GM19395 (cell line): ENCODE measurements at regions not wholly inside any gene's neighbourhood (a gene's known extent, or its start where the extent isn't known, plus 50 kb on each side); places are given as distances from the start of the nearest gene placed in this dataset.
"Not testable (repeated sequence)": the region's sequence is repeated elsewhere in the genome, so short reads cannot be mapped to it uniquely, and the experiment has no call there.

Source experiments
- ATAC-seq: cut with Tn5 transposase; IDR thresholded peaks from one replicate; pipeline ENCODE4 v1.9.1; 2021; ENCODE audit warnings: mild to moderate bottlenecking, moderate library complexity; ENCODE audit not compliant: unreplicated experiment

DNA sequence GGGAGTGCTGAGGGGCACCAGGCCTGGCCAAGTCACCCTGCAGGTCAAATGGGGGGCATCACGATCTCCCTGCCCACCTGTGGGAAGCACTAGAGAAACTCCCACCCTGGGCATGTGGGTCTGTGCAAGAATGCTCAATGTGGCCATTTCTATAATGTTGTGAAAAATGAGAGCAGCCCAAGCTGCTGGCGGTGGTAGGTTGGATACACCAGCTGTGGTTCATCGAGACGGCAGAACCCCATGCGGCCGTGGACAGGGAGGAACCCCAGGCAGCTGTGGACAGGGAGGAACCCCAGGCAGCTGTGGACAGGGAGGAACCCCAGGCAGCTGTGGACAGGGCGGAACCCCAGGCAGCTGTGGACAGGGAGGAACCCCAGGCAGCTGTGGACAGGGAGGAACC lies 129.1 kb downstream of the BRD1 start:
- not testable (repeated sequence) for ATAC-seq

DNA sequence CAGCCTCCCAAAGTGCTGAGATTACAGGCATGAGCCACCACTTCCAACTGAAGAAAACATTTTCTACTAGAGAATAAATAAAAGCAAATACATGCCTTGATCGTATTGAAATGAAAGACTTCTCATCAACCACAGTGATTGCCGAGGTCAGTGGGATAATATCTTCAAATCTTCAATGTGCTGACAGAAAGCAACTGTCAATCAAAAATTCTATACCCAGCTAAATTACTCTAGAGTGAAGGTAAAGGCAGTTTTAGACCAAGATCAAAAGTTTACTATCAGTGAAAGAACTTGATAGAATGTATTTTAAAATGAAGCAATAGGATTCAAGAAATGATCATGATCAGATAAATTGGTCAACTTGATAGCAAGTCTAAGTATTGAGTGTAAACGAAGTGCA lies 130.6 kb downstream of the BRD1 start:
- no peak for ATAC-seq

DNA sequence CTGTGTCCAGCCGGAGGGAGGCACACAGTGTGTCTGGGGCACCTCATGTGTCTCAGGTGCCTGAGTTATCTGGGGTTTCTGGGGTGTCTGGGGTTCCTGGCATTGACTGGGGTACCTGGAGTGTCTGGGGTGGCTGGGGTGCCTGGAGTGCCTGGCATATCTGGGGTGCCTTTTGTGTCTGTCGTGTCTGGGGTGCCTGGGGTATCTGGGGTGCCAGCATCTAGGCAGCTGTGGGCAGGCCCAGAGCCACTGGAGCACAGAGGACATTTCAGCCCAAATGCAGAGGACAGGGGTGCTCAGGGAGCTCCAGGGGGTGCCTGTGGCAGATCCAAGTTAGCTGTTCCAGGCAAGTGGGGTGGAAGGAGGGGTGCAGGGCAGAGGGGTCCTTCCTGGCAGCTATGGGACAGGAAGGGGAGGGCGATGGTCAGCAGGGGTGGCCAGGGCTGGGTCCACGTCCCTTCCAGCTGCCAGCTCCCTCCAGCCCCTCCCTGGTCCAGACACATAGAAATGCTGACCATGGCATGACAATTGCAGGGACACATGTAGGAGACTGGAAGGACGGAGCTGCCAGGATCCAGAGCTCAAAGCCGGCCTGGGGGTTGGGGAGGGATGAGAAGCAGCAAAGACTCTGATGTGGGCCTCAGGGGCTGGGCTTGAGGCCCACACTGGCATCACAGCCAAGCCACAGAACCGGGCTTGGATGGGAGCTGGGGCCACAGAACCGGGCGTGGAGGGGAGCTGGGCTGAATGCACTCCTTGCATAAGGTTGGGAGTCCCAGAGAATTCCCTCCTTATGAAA lies 133.0 kb downstream of the BRD1 start:
- no peak for ATAC-seq

DNA sequence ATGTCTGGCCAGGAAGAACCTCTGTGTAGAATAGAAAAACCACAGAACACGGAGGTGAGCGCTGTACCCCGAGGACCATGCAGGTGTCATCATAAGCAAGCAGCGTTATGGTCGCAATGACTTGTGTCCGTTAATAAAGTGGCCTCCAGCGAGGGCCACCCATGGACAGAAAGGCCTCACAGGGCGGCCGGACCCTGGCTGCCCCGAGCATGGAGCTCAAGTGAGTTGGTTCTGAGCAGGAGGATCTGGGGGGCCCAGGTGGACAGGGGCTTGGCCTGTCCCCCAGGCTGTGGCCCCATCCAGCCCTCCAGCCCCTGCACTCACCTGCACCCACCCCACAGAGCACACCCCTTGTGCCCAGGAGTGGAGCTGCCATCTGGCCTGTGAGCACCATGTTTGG lies 133.8 kb downstream of the BRD1 start:
- no peak for ATAC-seq

DNA sequence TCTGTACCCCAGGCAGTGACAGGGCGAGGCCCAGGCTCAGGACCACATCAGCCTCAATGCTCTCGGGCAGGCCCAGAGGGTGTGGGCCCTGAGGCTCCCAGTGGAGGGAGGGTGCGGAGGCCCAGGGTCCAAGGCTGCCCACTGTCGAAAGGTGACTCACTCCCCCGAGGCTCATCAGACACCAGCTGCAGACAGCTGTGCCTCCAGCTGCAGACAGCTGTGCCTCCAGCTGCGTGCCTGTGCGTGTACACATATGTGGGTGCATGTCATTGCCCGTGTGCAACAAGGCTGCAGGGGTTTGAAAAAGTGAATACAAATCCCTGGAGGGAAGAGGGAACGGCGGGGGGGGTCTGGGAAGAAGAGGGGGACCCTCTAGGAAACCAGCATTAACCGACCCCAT lies 134.3 kb downstream of the BRD1 start:
- no peak for ATAC-seq

DNA sequence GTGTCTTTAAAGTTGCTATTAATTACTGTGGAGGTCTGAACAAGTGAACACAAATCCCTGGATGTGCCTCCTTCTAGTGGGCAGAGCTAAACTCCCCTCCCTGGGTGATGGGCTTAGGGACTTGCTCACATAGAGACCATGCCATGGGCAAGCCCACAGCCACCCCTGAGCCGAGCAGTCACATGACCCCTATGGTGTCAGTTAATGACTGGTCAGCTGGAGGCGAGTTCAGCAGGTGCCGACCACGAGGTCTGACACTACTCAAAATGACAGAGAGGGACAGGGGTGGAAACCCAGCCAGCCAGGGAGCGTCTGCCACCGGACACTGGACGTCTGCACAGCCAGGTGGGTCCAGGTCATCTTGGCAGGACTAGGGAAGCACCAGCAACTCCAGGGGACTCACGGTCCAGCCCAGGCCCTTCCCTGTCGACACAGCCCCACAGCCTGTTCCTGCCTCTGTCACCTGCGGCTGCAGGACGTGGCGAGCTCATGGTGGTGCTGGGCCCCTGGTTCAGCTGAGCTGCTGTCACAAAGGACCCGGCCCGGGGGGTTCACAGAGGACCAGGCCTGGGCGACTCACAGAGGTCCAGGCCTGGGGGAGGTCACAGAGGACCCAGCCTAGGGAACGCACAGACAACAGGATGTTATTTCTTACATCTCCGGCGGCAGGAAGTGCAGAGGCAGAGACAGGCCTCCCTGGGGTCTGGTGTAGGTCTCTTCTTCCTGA lies 135.0 kb downstream of the BRD1 start:
- ATAC-seq = no peak

DNA sequence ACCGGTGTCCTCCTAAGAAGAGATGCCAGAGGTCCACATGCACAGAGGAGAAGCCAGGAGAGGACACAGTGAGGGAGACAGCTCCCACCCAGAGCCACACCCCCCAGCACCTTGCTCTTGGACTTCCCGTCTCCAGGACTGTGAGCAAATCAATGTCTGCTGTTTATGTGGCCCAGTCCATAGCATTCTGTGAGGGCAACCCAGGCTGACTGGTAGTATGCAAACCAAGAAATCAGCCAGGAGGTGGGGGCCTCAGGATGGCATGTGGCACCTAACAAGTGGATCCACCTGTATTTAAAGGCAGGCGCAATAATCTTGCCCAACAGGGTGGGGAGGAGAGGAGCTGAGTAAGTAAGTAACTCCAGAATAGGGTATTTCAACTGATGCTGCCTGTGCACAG lies 136.4 kb downstream of the BRD1 start:
- ATAC-seq = no peak

DNA sequence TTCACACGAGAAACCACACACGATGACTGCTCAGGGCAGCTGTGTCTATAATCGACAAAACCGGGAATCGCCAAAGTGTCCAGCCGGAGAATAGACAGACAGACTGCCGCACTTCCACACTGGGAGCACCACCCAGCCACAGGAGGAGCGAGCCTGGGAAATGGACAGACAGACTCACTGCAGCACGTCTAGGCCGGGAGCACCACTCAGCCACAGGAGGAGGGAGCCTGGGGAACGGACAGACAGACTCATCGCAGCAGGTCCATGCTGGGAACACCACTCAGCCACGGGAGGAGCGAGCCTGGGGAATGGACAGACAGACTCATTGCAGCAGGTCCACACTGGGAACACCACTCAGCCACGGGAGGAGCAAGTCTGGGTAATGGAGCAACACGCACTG lies 137.2 kb downstream of the BRD1 start:
- no peak for ATAC-seq

DNA sequence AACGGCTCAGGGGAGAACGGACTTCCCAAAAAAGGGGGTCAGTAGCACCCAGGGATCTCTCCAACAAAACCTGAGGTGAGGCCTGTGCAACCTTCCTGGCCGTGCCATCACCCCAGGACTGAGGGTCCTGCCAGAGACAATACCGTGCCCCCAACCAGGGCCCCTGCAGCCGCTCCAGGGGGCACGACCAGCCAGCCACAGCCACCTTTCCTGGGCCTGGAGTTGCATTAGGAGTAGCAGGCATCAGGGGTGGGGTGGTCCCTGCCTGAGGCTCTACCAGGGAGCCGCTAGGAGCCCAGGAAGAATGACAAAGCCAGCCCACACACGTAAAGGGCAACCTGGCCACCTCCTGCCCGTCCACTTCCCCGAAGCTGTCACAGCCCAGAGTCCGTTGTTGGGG lies 137.8 kb downstream of the BRD1 start:
- no peak for ATAC-seq

DNA sequence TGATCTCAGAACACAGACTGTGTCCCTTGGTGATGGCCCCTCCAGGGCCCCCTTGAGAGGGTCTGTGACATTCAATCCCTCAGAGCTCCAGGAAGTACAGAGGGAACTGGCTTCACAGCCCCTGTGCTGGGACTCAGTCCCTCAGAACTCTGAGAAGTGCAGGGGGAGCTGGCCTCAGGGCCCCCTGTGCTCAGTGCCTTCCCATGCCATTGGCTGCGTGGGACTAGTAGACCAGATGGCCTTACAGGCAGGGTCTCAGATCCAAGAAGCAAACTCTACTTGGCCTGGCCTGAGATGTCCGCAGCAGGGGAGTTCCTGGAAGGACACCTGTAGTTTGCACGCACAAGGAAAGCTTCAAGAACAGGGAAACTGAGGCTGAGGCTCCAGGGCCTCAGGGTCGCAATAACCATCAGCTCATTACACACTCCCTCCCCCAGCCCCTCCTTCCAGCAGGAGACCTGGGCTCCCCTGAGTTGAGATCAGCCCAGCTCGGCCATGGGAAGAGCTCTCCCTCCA lies 138.4 kb downstream of the BRD1 start:
- ATAC-seq = no peak

DNA sequence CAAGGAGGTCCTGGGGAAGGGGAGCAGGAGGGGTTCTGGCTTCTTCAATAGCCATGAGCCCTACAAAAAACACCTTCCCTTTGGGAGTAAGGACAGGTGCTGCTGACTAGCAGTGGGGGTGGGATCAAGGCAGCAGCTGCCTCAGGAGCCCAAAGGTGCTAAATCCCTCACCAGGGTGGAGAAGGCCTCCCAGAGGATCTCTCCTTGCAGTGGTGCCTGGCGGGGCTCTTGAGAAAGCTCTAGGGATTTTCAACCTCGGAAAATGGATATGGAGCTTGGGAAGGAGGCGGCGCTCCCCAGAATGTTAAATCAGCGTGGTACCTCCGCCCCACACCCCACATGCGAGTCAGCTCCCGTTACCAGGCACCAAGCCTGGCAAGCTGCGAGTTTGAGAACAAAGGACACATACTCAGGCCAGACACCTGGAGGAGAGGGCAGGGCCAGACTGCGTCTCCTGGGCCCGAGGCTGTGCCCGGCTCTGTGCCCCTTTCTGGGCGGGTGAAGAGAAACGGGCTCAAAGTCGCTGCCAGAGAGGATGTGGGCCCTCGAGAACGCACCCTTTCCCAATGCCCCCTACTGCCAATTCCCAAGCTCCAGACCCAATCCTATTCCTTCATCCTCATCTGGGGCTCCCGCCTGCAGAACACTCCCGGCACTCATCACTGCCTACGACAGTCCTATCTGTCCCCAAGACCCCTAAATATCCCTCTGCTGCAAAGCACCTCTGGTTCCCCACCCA lies 139.0 kb downstream of the BRD1 start:
- ATAC-seq = no peak

DNA sequence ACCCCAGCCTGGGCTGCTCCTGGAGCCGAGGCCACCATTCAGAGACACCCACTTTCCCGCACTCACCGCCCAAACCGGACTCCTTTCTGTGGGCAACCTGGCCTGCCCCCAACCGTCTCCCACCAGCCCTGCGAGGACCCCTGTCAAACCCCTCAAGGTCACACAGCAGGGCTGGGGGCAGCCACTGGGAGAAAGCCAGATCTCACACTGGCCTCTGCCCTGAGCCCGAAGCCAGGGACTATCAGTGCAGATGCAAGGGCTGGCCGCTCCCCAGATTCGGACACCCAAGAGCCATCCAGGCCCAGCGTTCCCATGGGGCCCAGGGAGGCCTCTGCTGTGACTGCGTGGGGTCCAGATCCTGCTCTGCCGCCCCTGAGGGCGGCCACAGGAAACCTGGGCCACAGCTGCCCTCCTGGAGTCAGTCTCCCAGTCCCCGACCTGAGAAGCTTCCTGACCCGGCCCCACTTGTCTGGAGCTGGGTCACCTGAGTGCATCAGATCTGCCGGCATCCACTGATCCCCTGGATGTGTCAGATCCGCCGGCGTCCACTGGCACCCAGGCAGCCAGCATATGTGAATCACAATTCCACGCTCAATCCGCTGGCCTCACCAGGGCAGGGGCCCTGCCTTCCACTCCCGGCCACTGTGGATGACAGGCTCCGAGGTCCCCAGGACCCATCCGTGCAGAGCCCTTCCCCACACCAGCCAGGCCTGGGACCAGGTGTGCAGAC lies 139.7 kb downstream of the BRD1 start:
- no peak for ATAC-seq

DNA sequence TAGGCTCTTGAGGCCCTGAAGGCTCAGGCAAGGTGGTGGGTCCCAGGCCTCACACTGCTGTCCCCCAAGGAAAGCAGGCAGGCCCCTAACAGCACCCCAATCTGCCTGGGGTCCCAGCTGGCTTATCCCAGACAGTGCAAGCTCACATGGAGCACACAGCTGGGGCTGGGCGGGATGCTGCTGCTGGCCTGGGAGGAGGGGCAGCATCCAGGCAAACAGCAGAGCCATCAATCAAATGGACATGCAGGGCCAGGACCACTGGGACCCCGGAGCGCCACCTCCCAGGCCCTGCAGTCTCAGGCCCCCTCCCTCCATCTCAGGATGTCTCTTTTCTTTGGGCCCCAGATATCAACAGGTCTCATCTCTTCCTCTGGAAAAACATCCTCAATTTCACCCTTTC lies 140.3 kb downstream of the BRD1 start:
- no peak for ATAC-seq

DNA sequence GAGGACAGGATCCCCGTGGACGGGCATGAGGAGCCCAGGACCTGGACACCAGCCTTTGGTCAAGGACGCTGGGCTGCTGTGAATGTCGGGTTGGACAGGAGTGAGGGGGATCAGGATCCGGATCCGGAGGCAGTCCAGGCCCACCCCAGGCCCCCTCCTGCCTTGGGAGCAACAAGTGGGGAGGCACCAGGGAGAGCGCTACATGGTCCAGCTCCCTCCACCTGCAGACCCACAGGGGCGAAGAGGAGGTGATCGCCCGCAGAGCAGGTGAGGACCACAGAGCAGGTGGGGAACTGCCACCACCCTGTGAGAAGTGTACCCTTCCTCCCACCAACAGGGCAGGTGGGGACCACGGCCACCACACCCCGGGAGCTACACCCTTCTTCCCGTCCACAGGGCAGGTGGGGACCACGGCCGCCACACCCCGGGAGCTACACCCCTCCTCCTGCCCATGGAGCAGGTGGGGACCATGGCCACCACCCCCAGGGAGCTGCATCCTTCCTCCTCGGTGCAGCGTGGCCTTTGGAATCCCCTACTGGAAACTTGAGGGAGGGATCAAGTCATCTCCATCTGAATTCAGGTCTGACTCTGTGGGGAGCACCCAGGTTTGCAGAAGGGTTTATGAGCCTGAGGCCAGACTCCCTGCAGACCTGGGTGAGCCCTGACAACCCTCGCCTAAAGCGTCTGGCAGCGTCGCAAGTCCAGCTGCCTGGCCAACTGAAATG lies 141.0 kb downstream of the BRD1 start:
- no peak for ATAC-seq

DNA sequence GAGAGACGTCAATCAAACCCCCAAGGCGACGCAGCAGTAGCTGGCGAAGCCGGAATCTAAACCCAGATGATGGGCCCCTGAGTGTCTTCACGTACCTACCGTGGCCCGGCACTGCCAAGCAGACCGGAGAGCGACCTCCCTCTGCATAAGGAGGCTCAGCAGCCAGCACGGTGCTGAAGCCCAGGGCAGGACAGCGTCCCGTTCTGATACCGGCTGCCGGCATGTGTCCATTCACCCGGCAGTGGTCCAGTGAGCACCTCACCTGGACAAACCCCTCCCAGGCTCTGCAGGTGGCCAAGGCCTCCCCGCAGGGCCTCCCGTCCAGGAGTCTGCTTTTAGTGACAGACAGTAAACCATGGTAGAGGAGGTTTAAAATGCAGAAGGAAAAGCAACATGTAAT lies 142.0 kb downstream of the BRD1 start:
- ATAC-seq = no peak

DNA sequence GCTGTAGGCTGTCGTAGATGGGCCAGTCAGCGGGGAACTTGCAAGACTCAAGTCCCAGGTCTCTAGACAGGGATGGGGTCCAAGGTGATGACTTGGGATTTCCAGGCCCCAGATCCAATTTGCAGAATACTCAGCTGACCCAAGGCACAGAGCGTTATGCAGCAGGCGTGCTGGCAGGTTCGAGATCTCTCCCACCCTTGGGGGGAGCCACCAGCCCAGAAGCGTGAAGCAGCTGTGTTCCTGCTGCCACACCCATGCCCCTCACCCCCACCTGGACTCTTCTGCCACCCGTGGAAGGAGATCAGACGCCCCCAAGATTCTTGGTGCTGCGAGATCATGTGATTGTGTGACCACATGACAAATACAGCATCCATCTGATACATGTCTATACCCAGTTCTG lies 142.6 kb downstream of the BRD1 start:
- no peak for ATAC-seq

DNA sequence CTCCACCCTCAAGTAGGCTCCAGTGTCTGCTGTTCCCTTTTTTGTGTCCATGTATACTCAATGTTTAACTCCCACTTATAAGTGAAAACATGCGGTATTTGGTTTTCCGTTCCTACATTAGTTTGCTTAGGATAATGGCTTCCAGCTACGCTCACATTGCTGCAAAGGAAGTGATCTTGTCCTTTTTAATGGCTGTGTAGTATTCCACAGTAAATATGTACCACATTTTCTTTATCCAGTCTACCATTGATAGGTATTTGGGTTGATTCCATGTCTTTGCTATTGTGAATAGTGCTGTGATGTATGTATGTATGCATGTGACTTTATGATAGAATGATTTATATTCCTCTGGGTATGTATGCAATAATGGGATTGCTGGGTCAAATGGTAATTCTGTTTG lies 144.6 kb downstream of the BRD1 start:
- no peak for ATAC-seq

DNA sequence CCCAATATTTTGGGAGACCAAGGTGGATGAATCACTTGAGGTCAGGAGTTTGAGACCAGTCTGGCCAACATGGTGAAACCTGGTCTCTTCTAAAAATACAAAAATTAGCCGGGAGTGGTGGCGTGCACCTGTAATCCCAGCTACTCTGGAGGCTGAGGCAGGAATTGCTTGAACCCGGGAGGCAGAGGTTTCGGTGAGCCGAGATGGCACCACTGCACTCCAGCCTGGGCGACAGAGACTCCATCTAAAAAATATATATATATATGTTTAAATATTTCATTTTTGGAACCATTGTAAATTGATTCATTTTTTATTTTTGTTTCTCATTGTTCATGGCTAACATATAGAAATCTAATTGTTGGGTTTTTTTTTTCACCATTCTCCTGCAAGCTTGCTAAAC lies 146.9 kb downstream of the BRD1 start:
- not testable (repeated sequence) for ATAC-seq

DNA sequence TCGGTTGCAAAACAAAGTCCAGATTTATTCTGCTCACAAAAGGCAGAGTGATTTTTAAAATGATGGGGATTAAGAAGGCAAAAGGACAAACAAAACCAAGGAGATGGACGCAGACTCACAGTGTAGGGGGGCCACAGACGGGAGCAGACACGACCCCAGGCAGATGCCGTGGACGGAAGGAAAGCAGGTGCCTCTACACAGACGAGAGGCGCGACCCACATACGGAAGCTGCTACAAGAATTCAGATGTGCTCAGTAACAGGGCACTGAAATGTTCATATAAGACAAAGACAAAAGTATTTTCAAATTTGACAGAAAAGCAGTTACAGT lies 148.9 kb downstream of the BRD1 start:
- no peak for ATAC-seq

DNA sequence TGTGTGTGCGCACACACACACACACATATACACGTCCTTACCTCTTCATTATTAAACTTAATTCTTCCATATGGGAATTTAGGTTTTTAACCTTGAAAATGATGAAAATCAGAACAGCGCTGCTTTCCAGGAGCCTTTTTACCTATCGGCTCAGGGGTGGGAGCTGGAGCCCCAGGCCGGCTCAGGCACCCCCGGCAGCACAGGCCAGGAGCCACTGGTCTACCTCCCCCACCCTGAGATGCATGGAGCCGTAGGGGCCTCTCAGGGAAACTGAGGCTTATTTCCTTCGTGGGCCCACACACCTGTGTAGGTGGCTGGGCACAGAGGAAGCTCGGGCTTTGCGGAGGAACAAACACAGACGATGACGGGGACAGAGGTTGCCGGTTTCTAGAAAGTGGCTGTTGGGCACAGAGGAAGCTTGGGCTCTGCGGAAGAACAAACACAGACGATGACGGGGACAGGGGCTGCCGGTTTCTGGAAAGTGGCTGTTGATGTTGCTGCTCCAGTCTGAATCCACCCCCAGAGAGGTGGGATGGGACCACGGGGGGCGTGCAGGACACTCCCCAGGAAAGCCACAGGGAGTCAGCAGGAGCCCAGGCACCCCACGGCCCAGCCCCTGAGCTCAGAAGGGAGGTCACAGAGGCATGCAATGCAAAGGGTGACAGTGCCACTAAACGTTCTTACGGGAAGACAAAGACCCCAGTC lies 149.4 kb downstream of the BRD1 start:
- ATAC-seq = no peak
